Skin of body (tissue), 1 donor: ENCODE measurements at regions not wholly inside any gene's neighbourhood (a gene's known extent, or its start where the extent isn't known, plus 50 kb on each side); places are given as distances from the start of the nearest gene placed in this dataset.
A peak's percentile ranks its signal among the peaks of the same experiment; 100 is the strongest.

ENCODE experiments used
- DNase-seq: peaks from one replicate; lab custom pipeline; 2025; lab: John Stamatoyannopoulos, UW

- no peak for DNase-seq
These were observed 95.4 kb upstream of the PDE10A start for GRCh38 chr6:165758441-165758840.

DNA sequence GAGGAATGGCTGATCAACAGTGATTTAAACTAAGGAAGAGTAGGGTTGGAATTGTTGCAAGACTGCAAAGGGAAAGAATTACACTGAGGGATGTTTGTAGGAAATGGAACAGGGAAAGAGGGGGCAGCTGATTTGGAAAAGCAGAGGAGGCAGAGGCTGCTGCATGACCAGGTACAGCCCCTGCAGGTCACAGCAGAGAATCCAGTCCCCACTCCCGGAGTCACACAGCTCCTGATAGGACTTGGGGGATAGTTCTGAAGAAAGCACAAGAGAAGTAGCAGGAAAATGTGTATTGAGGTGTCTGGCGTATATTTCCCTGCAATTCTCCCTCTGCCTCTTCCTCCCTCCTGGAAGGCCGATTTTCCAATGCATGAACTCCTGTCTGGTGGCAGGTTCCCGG lies 92.5 kb upstream of the PDE10A start:
- DNase-seq, result no peak

DNA sequence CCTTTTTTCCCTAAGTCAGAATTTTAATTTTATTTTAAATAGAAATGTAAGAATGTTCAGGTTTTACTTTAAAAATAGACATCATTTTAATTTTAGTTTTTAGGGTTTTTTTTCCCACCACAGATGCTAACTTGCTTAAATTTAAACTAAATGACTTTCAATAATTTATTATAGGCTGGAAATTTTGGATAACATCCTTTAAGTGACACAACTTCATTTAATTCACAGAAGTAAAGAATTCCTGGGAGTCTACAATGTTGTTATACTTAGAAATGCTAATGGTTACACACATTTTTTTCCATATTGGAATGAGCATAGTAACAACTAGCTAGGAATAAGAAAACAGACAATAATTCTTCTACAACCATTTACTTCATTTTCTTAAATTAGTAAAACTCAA lies 90.5 kb upstream of the PDE10A start:
- DNase-seq, result no peak

GRCh38 chr6:165752451-165752850 lies 89.4 kb upstream of the PDE10A start:
- no peak for DNase-seq

DNA sequence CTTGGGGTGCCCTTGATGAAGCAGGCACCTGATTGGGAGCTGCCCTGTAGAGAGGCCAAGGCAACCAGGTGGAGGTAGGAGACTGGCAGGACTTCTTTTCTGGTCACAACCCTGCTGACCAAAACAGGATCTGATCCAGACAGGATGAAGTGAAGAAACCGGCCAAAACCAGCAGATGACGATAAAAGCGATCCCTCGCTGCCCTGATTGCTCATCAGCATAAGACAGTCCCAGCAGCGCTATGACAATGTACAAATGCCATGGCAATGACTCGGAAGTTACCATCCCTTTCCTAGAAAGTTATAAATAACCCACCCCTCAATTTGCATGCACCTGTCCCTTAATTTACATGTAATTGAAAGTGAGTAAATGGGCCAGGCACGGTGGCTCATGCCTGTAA lies 88.4 kb upstream of the PDE10A start:
- DNase-seq, result no peak

DNA sequence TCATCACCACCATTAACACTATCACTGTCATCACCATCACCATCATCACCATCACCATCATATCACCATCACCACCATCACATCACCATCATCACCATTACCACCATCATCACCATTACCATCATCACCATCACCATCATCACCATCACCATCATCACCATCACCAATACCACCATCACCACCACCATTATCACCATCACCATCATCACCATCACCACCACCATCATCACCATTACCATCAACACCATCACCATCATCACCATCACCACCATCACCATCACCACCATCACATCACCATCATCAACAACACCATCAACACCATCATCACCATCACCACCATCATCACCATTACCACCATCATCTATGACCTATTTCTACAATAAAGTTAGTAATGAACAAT lies 86.1 kb upstream of the PDE10A start:
- DNase-seq, result no peak

- DNase-seq, result no peak
These were observed 85.3 kb upstream of the PDE10A start for GRCh38 chr6:165748390-165748789.

GRCh38 chr6:165747963-165748362 lies 84.9 kb upstream of the PDE10A start:
- no peak for DNase-seq

DNA sequence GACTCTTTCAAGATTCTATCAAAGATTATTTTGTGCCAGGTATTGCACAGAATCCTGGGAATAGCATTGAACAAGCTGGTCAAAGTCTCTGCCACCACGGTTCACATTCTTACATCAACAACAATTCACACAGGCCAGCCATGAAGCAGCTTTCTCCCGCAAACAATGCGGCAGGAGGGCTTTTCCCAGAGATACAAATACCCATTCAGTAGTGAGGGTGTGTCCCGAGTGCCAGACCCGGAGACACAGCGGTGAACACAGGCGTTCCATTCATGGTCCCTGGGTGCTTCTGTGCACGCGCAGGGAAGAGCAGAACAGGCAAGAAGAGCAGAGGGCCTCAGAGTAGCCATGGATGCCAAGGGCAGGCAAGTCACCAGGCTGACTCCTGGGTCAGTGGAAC lies 83.3 kb upstream of the PDE10A start:
- no peak for DNase-seq

DNA sequence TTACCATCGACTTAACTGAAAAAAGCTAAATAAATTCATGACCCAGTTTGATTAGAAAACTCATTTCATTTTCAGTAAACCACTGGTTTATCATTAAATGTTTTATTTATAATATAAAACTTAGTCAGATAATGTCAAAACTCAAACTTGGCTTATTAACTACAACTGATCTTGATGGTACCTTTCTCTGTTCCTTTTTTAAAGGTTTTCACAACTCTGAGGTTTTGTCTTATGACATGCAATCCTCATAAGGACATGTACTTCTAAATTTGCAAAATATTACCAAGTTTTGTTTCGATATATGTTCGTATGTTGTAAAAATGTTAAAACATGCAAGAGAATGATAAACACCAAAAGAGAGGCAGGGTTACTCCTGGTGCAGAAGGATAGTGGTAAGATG lies 82.5 kb upstream of the PDE10A start:
- no peak for DNase-seq

DNA sequence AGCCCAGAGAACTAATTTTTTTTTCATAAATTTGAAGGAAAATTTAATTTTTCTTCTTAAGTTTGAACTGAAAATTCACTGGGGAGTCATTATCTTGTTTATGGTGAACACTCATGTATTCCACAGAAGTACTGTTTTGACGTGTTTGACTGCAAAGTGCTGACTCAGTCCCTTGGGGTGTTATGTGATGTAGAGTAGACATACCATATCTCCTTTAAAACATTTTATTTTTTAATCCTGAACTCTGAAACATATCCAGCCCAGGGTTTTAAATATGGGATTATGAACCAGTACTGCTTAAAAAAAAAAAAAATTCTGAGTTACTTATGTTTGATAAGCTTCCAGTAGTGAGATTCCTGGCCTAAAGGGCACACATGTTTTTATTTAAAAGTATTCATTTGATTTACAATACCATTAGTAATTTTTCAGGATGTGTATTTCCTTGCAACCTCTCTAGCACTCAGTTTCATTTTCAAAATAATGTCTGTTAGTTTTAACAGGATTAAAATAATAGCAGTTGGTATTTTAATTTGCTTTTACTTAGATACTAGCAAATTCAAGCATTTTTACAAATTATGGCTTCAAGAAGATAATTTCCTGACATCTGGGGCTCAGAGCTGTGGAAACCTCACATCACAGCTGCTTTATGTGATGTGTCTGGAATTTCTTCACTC lies 81.7 kb upstream of the PDE10A start:
- DNase-seq, result peak; percentile 43

DNA sequence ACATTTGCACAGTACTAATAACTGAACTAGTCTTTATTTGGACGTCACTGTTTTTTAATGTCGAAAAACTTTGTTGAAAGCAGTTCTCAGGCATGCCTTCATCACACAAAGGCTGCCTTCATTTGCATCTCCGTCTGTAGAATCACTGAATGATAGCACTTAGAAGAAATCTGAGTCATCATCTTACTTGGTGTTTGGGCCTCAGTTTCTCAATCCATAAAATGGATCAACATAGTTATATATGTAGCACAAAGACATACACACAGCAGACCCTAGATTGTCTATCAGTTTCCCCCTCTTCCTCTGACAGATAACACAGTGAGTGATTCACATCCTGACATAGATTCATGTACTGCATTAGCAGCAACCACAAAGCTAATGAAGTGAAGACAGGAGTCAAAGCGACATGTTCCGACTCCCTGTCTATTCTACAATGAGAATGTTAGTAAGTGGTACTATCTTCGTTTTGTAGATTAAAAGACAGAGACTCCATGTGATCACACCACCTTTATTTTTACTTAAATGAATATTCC lies 80.4 kb upstream of the PDE10A start:
- DNase-seq, result no peak

DNA sequence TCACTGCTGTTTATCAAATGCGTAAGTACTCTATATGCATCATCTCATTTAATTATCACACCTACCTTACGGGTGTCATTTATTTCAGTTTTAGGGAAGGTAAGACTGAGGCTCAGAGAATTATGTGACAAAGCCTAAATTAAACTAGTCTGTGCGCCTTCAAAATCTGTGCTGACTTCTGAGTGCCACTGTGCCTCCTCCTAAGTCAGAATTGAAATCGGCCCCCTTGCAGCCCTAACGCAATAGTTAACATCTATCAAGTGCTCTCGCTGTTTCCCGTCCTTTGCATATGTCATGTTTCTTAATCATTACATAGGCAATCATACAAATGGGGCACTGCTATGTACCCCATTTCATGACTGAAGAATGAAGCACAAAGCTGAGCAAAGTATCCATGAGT lies 79.0 kb upstream of the PDE10A start:
- no peak for DNase-seq

GRCh38 chr6:165737396-165737795 lies 74.4 kb upstream of the PDE10A start:
- no peak for DNase-seq

GRCh38 chr6:165735065-165735464 lies 72.0 kb upstream of the PDE10A start:
- DNase-seq, result no peak

GRCh38 chr6:165733489-165733791 lies 70.4 kb upstream of the PDE10A start:
- DNase-seq, result no peak

- DNase-seq, result no peak
These were observed 69.9 kb upstream of the PDE10A start for GRCh38 chr6:165732696-165733488.

DNA sequence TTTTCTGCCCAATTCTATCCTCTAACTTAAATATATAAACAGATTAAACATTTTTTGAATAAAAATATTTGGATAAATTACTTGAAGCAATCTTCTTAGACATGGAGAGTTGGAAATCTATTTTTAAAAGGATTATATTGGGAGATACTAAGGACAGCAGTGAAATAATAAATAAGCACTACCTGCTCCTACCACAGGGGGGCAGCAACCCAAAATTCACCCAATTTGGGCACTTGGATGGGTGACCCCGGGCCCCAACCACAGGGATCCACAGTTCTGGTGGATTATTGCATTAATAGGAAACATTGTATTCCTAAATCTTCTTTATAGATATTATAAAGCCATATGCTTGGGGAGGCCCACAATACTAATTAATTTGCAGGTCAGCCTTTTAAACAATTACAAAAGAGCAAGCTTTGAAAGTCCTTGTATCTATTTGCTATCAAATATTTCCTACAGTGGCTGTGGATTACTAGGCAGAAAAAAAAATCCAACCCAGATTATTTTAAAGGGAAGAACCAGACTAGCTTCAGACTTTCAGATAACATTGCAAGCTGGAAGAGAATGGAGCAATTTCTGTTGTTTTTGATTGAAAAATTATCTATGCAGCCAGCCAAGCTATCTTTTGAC lies 66.4 kb upstream of the PDE10A start:
- no peak for DNase-seq

DNA sequence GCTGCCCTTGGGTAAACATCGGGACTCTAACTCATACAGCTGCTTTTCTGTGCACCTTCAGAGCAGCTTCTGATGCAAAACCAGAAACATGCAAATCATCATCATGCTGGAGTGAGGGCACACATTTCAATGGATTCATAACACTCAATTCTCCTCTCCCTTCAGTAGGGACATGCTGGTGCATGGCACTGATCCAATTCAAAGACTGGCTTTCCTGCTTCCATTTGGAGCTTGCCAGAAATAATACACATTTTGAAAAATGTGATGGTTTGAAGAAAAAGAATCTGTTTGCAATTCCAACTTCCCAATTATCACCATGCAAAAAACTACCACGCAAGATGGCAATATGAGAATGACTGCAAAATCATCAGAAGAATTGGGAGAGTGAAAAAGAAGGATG lies 65.2 kb upstream of the PDE10A start:
- no peak for DNase-seq

DNA sequence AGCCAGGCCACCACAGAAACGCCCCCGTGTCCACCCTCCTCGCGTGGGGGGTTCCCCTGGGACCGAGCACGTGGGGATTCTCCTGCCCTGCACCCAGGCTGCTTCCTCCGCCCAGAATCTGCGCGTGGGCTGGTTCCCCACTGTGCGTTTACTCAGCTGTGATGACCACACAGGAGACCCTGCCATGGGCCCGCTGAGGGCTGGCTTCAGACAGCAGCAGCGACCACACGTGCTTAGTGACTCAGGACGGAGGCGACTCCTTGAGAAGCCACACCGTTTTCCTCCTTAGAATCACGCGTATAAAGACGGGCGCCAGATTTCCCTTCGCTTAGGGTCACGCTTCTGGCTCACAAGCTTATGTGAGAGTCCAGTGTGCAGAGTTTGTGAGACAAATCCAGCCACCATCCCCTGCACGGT lies 63.9 kb upstream of the PDE10A start:
- no peak for DNase-seq

- DNase-seq, result no peak
These were observed 63.3 kb upstream of the PDE10A start for GRCh38 chr6:165726290-165726875.

DNA sequence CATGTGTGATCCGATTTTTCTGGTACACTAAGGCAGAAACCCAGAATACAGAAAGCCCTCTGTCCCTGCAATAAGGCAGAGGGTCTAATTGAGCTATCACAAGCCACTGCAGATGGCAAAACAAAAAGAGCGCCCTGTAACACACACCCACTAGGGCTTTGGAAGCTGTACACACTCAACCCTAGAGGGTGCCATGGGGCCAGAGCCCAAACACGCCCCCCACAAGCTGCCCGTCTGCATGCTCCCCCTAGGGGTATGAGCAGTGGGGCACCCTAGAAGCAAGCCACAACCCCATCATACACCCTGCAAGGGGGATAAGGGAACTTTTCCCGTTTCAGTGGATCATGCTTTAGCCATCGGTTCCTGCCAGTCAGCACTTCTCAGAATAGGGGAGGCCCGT lies 62.2 kb upstream of the PDE10A start:
- DNase-seq, result no peak
